G401.6 (cell line): ENCODE measurements at regions not wholly inside any gene's neighbourhood (a gene's known extent, or its start where the extent isn't known, plus 50 kb on each side); places are given as distances from the start of the nearest gene placed in this dataset.

ENCODE experiments used
- FAIRE-seq: peaks from 2 replicates; lab custom pipeline; 2012; peaks lifted over from hg19 to GRCh38; lab: Jason Lieb, UNC

DNA sequence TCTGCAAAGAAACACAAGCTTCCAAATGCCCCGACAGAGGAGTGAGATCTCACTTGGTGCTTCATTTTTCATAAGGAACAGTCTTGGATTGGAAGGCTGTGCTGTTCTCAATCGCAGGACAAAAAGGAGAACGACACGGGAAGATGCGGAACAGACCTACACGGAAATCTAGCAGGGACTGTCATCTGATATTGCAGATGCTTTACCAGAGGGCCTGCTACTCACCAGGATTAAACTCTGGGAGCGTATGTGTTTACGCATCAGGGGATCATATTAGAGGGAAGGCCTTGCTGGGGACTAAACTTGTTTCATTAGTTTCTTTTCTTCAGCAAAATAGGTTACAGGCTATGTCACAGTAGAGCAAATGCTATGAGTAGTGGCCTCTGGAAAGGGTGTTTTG, 82.8 kb upstream of the EEPD1 start:
- FAIRE-seq, result no peak

DNA sequence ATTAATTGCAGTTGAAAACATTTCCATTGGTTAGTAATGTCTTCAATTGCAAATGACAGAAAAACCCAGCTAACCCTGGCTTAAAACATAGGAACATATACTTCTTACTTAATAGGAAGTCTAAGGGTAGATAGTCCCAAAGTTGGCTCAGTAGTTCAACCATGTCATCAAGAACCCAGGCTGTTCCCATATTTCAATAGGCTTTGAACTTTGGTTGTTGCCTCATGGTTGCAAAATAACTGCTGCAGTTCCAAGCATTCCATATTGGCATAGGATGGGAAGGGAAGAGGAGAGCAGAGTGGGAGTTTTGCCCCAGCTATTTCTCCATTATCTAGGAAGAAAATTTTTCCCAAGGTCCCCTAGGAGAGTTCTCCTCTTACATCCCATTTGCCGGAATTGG, 81.4 kb upstream of the EEPD1 start:
- no peak for FAIRE-seq

DNA sequence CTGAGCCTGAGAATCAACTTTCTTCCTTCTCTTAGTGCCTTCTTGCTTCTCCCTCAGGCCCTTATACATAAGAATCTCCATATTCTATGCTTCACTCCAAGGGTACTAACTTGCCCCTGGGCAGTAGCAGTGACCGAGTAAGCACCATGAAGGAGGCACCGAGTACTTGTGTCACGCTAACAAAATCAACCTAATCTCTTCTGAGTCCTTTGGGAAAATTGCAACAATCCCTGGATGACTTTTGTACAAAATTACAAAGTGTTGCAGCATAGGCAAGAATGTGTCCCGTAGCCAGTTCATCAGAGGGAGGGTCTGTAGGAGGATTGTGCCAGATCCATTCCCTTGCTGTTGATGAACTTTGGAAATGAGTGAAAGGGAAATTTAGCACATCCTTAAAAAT, 80.4 kb upstream of the EEPD1 start:
- FAIRE-seq, result no peak

DNA sequence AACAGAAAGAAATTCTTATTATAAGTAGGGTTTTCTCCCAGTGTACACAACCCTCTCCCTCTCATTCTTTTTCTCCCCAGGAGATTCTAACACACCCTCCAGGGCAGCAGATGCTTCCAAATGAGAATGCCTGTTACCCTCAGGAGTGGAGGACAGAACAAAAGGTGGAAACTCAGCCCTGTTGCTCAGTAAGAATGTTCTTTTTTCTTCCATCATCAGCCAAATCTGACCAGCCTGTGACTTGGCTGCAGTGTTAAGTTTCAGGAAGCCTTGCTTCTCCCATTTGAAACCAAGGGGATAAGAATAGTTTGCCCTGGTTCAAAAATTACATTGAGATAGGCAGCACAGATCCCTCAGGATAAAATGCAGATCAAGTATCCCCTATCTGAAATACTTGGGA, 77.5 kb upstream of the EEPD1 start:
- no peak for FAIRE-seq

DNA sequence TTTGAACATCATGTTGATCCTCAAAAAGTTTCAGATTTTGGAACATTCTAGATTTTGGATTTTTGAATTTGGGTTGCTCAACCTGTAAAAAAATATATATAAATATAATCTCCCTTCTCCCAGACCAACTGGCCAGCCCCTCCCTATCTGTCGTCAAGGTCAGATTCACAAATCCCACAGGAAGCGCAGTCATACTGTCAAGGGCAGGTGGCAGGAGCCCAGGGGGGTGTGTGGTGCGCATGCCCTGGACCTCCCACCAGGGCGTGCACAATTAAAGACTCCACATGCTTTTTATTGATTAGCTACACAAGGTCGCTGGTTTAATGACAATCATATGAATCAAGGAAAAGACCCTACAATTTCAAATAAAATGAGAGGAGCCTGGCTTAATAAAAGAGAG, 77.0 kb upstream of the EEPD1 start:
- FAIRE-seq, result no peak

DNA sequence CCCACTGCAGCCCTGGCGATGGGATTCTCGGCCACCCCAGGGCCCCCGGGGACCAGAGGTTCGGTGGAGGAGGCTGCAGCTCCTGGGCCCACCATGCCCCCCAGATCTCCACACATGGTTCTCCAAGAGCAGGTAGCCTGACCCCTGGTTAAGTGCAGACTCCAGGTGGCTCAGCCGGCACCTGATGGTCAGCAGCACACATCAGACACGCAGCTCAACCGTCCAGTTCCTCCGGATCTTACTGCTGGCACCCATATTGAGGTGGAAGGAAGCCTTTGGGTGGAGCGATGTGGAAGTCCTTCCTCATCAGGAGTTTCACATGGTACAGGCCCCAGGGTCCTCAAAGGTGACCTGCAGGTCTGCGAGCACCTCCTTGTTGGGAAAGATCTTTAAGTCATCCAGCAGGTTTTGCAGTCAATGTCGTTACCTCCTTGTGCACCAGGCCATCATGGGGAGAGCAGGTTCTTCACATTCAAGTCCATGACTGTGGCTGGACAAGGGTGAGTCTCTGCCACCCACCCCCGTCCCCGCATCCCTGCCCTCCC, 74.2 kb upstream of the EEPD1 start:
- FAIRE-seq, result no peak

DNA sequence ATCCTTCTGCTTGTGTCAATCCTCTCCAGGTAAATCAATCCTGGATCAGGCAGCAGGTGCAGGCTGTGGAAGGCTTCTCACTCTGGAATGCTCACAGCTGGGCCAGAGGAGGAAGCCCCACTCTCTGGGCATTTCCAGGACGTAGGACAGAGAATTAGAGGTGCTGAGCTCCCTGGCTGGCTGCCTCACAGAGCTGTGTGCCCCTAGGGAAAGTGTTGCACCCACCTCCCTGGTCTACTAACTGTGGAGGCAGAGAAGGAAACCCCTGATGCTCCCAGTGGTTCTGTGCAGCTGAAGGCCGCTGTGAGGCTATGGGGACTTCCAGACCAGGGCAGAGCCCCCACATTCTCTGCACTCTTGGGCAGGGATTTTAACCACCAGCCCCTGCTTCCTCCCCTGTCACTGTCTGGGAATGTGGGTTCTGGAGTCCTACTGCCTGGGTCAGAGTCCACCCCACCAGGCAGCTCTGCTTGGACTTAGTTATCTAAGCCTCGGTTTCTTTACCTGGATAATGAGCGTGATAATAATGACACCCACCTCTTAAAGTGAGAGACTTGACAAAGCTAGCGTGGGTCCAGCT, 73.5 kb upstream of the EEPD1 start:
- FAIRE-seq, result no peak

DNA sequence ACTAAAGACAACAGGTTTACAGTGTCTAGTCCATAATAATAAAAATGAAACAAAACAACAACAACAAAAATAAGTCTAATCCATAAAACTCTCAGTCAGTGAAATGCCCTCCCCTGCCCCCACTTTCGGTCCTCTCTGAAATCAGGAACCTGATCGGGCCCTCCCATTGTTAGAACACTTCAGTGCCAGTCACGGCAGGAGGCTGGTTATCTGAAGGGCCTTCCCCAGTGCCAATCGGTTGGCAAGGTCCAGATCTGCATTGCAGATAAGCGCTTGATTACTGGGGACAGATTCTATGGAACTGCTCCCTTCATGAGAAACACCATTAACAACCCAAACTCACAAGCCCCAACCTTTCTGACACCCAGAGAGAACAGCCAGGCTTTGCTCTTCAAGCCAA, 72.2 kb upstream of the EEPD1 start:
- no peak for FAIRE-seq

DNA sequence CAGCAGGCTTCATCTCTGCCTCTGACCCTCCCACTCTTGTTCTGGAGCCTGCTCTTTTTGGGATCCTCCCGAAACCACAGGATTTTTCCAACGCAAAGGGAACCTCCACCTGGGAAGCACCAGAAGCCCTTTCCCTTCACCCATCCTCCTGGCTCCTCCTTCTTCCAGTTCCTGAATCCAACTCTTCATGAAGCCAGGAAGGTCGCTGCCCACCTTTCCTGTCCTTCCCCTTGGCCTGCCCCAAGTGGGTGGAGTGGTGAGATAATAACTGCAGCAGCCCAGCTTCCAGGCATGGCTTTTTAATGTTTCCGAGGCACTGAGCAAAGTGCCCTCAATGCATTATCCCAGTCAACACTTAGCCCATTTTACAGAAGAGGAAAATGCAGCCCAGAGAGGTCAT, 70.8 kb upstream of the EEPD1 start:
- no peak for FAIRE-seq

DNA sequence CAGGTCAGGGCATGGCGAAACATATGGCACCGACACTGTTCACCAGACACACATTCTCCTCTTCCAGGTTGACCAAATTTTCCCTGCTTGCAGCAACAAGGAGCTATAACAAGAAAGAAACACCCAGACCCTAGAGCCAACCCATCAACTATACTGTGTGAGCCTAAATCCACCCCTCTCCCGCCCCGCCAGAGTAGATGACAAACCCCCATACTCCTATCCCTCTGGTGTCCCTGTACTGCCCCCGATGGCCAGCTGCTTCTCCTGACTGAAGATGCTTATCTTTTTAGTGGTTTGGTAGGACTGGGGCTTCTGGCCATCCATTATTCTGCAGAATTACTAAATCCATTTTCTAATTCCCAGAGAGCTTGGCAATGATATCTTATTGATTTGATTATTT, 70.1 kb upstream of the EEPD1 start:
- FAIRE-seq, result no peak

DNA sequence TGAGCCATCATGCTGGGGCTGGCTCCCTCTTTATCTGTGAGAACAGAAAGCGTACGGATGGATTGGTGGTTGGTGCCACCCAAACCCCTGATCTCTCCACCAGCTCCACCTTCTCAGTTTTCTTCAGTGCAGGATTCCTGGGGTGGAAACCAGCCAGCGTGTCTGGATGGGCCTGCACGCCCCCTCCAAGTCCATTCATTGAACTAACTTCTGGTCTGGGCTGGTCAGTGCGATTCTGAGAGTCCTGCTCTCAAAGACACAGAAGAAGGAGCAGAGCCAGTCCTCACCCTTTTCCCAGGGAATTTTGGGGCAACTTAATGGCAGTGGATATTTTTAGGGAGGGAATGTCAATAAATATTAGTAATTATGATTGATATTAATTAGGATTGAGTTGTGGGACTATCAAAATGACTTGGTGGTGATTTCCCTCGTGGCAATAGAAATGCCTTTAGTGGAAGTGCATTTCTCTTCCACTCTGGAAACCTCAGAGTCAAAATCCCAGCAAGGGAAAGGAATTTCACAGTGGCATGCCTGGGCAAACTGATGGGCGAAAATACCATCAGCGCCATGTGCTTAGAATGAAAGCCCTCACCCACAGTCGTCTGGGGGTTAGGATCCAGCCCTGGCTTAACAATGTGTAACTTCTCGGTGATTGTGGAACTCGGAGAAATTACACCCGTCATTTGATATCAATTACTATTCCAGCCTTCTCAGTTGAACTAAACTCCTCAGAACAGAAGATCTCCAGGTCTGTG, 69.3 kb upstream of the EEPD1 start:
- no peak for FAIRE-seq

DNA sequence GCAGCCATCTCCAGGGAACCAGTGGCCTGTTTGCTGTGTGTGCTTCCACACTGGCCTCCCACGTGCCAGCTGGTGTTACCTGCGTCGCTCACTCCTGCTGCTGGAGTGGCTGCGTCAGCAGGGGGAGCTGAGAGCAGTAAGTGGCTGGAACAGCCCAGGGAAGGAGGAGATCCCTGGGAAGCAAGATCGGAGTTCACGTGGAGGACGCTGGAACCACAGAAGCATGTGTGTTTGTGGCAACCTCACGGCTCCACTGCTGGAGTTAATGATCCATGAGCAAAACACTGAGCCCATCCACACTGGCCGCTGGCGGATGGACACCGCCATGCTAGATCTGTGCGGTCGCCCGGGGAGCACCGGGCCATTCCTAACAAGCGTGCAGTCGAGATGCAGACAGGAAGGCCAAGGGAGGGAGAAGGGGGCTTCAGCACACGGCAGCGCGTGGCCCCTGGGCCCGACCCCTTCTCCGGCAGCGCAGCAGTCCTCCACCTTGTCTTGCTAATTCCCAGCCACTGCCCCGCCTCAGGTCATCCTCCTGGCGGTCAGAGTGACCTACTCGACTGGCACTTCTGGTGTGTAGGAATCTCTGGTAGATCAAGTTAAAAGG, 68.5 kb upstream of the EEPD1 start:
- FAIRE-seq, result no peak

DNA sequence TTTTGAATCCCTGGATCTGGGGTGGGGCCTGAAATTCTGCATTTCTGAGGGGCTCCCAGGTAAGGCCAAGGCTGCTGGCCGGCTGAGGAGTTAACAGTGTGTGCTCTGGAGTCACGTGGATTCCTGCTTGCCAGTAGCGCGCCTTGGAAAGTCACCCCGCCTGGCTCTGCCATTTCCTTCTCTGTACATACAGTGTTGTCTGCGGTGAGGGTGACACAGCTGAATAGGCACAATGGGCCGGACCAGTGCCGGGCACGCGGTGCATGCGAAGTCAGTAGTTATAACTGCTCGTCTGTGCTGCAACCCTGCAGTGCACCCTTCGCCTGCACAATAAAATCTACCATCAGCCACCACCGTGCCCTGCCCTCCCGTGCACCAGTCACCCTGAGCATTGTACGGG, 68.0 kb upstream of the EEPD1 start:
- FAIRE-seq, result no peak

DNA sequence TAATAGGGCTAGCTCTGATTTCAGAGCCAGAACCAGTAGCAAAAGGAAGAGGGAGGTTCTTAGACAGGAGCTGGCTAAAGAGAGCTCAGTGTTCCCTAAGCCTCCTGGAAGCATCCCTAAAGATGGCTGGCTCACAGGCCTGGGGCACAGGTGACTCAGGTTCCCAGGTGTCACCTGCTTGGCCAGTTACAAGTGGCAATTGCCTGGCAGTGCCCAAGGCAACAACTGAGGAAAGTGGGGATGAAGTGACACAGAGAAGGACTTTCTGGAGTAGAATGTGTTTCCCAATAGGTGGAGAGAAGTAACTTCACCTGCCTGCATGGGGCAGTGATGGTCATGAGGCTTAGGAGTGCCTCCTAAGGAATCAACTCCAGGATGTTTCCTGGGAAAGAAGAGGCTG, 66.5 kb upstream of the EEPD1 start:
- no peak for FAIRE-seq

DNA sequence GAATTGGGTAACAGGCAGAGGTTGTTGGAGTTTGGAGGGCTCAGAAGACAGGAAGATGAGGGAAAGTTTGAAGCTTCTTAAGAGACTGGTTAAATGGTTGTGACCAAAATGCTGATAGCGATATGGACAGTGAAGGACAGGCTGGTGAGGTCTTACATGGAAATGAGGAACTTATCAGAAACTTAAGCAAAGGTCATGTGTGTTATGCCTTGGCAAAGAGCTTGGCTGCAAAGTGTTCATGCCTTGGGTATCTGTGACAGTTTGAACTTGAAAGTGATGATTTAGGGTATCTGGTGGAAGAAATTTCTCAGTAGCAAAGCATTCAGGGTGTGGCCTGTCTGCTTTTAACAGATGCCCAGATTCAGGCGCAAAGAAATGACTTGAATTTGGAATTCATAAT, 64.5 kb upstream of the EEPD1 start:
- no peak for FAIRE-seq

DNA sequence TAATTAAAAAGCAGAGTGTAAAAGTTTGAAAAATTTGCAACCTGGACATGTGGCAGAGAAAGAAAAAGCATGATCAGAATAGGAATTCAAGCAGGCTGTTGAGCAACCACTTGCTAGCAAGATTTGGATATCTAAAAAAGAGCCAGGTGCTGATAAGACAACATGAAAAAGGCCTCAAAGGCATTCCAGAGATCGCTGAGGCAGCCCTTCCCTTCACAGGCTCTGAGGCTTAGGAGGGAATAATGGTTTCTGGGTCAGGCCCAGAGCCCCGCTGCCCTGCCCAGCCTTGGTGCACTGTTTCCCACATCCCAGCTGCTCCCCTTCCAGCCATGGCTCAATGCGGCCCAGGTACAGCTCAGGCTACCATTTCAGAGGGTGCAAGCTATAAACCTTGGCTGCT, 64.1 kb upstream of the EEPD1 start:
- FAIRE-seq, result no peak

DNA sequence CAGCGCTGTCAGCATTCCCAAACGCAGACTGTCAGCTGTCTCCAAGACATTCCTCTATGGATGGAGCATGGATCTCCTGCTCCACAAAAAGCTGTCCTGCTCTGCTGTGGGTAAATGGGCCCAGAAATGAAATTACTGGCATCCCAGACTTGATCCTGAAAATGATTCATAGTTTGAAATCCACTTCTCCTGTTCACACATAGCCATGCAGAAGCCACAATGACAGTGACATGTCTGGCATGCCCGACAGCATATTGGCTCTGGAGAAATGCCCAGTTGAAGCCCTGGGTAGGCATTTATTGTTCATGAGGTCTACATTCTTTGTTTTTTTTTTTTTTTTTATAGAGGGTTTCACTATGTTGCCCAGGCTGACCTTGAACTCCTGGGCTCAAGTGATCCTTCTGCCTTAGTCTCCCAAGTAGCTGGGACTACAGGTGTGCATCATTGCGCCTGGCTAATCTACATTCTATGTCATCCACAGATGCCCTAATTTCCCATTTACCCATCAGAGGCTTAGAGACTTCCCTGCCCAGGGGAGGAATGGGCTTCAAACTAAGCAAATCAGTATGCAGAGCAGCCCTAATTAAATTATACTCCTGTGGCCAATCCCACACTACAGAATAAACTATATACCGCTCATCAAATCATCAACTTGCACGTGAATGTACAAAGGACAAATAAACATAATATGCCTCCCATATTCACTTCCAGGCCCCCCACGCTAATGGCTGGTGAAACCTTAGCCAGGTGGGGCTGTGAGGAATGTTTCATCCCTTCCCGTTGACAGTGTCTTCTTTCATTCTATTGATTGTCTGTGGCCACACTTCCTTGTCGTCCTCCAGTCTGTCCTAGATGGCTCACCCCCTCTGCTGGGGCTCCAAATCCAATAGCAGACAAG, 61.8 kb upstream of the EEPD1 start:
- FAIRE-seq, result no peak

DNA sequence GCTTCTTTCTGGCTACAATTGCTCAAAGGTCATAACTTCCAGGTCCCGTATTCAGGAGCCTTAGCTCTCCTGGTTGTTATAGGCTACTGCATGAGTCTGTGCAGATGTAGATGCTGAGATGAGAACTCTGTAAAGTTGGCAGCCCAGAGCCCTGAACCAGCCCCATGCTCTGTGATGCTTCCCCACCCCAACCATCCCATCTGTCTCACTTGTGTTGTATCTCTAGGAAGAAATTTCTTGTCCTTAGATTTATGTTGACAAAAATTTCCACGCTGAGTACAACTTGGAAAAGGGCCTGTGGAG, 61.2 kb upstream of the EEPD1 start:
- no peak for FAIRE-seq

DNA sequence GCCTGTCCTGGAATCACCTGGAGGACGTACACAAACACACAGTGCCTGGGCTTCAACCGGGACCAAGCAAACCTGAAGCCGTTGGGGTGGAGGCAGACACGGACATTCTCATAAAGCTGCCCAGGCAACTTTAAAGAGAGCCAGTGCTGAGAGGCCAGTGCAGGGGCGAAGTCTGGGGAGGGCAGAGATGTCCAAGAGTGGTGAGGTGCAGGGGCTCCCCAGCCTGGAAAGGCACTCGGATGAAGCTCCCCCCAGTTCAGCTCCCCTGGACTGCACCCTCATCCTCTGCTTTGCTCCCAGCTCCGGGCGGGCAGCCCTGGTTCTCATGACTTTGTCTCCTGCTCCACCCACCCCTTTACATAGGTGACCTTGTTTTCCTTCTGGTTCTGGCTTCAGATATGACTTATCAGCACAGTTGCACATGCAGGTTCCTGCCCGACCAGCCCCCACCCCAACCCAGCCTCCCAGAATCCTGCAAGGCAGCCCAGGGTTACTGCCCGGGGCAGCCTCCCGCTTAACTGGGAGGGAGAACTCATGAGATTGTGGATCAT, 60.8 kb upstream of the EEPD1 start:
- no peak for FAIRE-seq

DNA sequence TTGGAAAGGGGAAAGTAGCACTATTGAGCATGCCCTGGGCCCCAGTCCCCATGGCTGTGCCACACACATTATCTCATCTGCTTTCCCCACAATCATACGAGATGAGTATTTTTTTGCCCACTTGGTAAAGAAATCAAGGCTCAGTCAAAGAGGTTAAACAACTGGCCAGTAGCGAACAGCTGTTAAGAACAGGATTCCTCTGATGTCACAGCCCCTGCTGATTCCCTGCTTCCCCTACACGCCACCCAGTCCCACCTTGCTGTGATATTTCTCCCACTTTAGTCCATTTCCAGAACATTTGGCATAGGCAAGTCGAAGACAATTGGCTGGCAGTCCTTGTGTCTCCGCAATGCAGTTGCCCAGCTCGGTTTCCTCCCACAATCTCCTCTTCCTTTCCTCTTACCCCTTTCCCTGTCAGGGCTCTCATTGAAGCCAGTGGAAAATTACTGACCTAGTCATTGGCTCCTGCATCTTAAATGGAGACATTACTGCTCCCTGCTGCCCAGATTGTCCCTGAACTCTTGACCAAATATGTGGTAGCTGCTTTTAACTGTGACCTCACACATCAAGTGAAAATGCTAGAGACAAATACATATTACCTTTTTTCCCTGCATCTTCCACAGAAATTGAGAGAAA, 56.5 kb upstream of the EEPD1 start:
- FAIRE-seq, result no peak

DNA sequence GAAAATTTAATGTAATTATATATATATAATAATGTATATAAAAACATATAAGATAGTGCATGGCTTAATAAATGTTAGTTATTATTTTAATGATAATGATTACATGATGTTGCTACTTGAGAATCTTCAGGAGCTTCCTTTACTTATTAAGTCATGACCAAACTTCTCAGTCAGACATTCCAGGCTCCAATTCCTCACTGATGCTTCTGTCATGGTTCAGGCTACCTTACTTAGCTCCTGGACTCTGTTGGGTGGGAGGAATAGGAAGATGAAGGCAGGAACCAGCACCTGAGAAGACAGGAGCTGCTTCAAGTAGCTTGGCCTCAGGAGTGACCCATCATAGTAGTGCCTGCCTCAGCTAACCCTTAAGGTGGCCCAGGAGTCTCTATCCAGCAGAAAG, 55.0 kb upstream of the EEPD1 start:
- no peak for FAIRE-seq

DNA sequence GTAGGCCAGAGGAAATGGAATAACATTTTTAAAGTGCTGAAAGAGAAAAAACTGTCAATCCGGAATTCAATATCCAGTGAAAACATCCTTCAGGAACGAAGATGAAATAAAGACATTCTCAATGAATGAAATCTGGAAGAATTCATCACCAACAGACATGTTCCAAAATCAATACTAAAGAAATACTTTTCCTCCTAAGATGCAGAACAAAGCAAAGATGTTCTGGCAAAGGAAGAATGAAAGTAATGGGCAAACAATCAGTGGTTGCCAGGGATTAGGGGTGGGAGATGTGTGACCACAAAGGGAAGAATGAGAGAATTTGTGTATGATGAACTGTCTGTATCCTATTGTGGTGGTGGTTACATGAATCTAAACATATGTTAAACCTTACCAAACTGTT, 52.8 kb upstream of the EEPD1 start:
- no peak for FAIRE-seq
